PC-9 (cell line): ENCODE measurements at regions not wholly inside any gene's neighbourhood (a gene's known extent, or its start where the extent isn't known, plus 50 kb on each side); places are given as distances from the start of the nearest gene placed in this dataset.

Experiments
- CTCF ChIP-seq: fragments of 200-600 bp; sonication (generic); conservative IDR thresholded peaks from 2 replicates; pipeline ENCODE4 v1.6.1; 2017; ENCODE audit warnings: mixed run types, antibody characterized with exemption, mild to moderate bottlenecking, moderate library complexity
- EZH2 ChIP-seq: fragments of 200-600 bp; sonication (generic); IDR thresholded peaks from 2 replicates; pipeline ENCODE4 v1.8.0; 2017; ENCODE audit warnings: antibody characterized with exemption, low read depth

GRCh38 chr6:121823437-121823851 lies 388.0 kb downstream of the GJA1 start:
- TF ChIP-seq CTCF (no peak), EZH2 (no peak)
